ENCODE measurements at regions not wholly inside any gene's neighbourhood (a gene's known extent, or its start where the extent isn't known, plus 50 kb on each side); places are given as distances from the start of the nearest gene placed in this dataset.
"Not testable (repeated sequence)": the region's sequence is repeated elsewhere in the genome, so short reads cannot be mapped to it uniquely, and the experiment has no call there.

DNA sequence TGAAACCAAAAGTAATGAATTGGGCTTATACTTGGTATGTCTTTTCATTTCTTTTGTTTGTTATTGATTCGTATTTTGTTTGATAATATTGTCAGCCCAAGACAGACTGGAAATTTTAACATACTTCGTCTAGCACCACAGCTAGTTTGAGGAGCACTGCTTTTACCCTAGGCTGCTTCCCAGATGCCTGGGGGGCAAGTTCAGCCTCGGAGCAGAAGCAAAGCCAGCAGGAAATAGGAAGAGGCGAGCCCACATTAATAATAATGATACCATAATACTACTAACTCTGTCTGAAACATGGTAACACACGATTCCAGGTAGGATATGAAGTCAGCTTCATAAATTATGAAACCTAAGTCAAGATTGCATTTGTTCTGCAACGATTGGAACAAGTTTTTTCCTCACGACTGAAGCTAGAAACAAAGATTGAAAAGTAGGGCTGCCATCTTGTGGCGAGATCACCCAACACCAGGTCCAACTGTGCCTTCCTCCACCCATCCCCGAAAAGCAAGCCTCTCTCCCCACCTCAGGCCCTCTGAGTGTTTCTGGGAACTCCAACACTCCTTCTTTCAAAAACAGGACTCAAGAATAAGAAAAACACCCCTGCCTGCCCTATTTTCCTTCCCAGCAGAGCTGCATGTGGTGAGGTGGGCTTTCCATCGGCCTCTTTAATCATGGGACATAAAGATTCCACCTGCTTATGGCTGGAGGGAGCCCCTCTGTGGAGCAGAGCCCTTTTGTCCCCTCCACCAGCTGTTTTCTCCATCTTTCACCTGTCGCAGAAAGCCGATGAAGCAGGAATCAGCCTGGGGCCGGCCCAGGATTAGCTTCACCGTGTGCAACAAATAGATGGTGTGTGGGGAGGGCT is 236.4 kb downstream of the CAAP1 start:
- no peak for FAIRE-seq
- TF ChIP-seq, protein P1, sequence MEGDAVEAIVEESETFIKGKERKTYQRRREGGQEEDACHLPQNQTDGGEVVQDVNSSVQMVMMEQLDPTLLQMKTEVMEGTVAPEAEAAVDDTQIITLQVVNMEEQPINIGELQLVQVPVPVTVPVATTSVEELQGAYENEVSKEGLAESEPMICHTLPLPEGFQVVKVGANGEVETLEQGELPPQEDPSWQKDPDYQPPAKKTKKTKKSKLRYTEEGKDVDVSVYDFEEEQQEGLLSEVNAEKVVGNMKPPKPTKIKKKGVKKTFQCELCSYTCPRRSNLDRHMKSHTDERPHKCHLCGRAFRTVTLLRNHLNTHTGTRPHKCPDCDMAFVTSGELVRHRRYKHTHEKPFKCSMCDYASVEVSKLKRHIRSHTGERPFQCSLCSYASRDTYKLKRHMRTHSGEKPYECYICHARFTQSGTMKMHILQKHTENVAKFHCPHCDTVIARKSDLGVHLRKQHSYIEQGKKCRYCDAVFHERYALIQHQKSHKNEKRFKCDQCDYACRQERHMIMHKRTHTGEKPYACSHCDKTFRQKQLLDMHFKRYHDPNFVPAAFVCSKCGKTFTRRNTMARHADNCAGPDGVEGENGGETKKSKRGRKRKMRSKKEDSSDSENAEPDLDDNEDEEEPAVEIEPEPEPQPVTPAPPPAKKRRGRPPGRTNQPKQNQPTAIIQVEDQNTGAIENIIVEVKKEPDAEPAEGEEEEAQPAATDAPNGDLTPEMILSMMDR (IDR thresholded peaks at IDR 0.05; ENCODE audit: insufficient read depth, missing control alignments): peak; percentile 51
- no peak for DNase-seq (ENCODE audit: insufficient read length, low spot score)

DNA sequence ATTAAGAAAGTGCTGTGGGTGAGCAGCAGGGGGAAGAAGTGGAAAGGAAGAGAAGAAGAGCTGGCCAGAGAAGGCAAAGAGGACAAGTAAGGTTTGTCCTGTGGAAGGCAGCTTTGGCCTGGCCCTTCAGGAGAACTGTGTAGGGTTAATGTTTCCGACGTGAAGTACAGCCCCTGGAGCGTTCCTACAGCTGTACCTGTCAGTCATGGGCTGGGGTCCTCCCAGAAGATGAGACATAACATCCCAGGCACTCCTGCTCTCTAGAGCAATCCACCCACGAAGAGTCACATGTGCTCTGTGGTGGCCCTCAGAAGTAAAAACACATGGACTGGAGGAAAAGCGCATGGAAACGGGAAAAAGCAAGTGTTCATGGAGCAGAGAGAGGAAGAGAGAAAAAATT is 237.4 kb downstream of the CAAP1 start:
- TF ChIP-seq, protein P1 (IDR thresholded peaks at IDR 0.05; ENCODE audit: insufficient read depth, missing control alignments): no peak
- DNase-seq (ENCODE audit: insufficient read length, low spot score) (no peak), FAIRE-seq (no peak)

DNA sequence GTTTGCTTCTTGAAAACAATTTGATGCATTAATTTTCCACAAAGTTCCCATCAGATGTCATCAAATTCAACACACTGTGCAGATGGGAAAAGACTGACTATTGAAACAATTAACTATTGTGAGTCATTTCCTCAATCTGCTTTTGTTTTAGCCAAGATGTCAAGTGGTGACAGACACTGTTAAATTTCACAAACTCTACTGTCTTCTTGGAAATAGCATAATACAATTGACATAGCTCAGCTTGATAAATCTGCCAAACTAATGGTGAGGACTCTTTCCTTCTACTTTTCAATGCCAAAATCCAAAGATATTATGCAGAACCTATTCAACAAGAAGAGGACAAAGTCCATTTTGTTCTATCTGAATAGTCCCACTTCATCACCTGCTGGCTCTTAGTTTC is 242.3 kb downstream of the CAAP1 start:
- no peak for FAIRE-seq

DNA sequence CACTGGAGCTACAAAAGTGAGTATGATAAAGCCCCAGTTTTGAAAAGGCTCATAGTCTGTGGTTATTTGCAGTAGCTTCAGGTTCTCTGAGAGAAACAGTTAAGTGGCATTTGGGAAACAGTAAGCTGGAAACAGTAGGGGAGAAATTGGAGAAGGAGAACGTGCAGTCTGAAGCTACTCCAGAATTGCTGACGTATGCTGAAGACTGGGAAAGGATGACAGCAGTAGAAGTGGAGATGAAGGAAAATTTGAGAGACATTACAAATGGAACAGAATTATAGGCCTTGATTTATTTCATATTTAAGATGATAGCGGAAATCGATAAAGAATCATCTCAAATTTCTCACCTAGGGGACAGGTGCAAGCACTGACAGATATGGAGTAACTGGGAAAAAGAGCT is 248.8 kb downstream of the CAAP1 start:
- DNase-seq (ENCODE audit: insufficient read length, low spot score) (no peak), FAIRE-seq (no peak)
- TF ChIP-seq, protein P1 (IDR thresholded peaks at IDR 0.05; ENCODE audit: insufficient read depth, missing control alignments): no peak

More for the DNA sequence above, 242.3 kb downstream of the CAAP1 start:
- TF ChIP-seq, protein P1 (IDR thresholded peaks at IDR 0.05; ENCODE audit: insufficient read depth, missing control alignments): no peak
- DNase-seq (ENCODE audit: insufficient read length, low spot score): no peak

DNA sequence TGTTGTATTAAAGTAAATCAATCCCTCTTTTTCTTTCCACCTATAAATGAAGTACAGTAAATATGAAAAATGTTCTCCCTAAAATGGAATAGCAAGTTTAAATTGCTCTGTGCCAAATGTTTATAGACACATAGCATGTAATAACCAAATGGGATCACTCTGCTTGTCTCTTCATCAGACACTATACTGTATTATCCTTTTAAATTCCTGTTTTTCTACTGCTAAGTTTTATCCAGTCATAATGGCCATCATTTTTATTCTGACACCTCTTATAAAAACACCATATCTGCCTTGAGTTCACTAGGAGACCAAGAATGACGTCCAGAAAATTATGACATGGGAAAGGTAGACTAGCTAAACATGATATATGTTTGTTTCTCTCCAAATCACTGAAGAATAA is 252.8 kb downstream of the CAAP1 start:
- peak; percentile 16 for FAIRE-seq

DNA sequence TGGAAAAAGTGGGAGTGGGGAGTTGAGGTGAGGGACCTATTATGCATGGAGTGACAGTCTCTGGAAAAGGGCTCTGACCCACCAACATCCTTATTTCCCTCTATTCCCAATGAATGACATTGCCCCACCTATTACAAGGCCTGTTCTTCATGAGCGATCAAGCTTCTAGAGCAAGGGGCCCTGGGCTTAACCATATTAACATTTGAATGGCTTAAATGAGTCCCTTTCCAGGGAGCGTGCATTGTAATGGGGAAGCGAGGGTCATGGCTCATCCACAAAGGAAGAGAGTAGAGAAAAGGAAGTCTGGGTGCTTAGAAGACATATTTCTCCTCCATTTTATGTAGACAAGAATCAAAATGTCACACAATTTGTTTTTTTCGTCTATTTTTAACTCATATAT is 255.5 kb downstream of the CAAP1 start:
- FAIRE-seq (no peak), DNase-seq (ENCODE audit: insufficient read length, low spot score) (no peak)
- TF ChIP-seq, protein P1 (IDR thresholded peaks at IDR 0.05; ENCODE audit: insufficient read depth, missing control alignments): no peak

More for the DNA sequence above, 252.8 kb downstream of the CAAP1 start:
- TF ChIP-seq, protein P1 (IDR thresholded peaks at IDR 0.05; ENCODE audit: insufficient read depth, missing control alignments): no peak
- DNase-seq (ENCODE audit: insufficient read length, low spot score): no peak

DNA sequence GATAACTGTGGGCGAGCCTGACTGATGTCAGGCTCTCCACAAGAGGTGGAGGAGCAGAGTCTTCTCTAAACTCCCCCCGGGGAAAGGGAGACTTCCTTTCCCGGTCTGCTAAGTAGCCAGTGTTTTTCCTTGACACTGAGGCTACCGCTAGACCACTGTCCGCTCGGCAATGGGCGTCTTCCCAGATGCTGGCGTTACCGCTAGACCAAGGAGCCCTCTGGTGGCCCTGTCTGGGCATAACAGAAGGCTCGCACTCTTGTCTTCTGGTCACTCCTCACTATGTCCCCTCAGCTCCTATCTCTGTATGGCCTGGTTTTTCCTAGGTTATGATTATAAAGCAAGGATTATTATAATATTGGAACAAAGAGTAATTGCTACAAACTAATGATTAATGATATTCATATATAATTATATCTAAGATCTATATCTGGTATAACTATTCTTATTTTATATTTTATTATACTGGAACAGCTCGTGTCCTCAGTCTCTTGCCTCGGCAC is 278.7 kb downstream of the CAAP1 start:
- not testable (repeated sequence) for DNase-seq (ENCODE audit: insufficient read length, low spot score); FAIRE-seq

Measured in D721Med (cell line).